Adrenal gland (tissue), 9 donors: ENCODE measurements at regions not wholly inside any gene's neighbourhood (a gene's known extent, or its start where the extent isn't known, plus 50 kb on each side); places are given as distances from the start of the nearest gene placed in this dataset.

Experiments
- DNase-seq, 7 donors: peaks; one replicate each; pipeline ENCODE4 v3.0.0-alpha.2; 2019 to 2020
- H3K27ac ChIP-seq, 5 donors: fragments of 200-600 bp; sonication (generic) in 4 of 5; 1 replicate in 3 of 5; 2 replicates in 2 of 5; pipeline versions ENCODE4 v1.5.1 to v1.8.0; 2016 to 2020; ENCODE audit warnings: mild to moderate bottlenecking in 1 of 5
- H3K27me3 ChIP-seq: fragments of 200-600 bp; 2 replicates; pipeline ENCODE4 v1.8.0; 2021
- H3K36me3 ChIP-seq, 2 donors: fragments of 200-600 bp; replicated peaks in 1 of 2; 1 replicate in 1 of 2; 2 replicates in 1 of 2; pipeline versions ENCODE4 v1.5.1 to v1.8.0; 2018 to 2022
- H3K4me1 ChIP-seq, 2 donors: fragments of 200-600 bp; replicated peaks in 1 of 2; 1 replicate in 1 of 2; 2 replicates in 1 of 2; pipeline versions ENCODE4 v1.5.1 to v1.8.0; 2018 to 2021
- H3K4me3 ChIP-seq, 4 donors: fragments of 200-600 bp; sonication (generic) in 3 of 4; one replicate each; pipeline ENCODE4 v1.5.1; 2016 to 2018
- H3K9me3 ChIP-seq, 3 donors: fragments of 200-600 bp; sonication (generic) in 1 of 3; replicated peaks in 1 of 3; 1 replicate in 2 of 3; 2 replicates in 1 of 3; pipeline versions ENCODE4 v1.5.1 to v1.8.0; 2016 to 2021
- CTCF ChIP-seq, 6 experiments: fragments of 450-650 bp in 4 of 6; fragments of 200-600 bp in 2 of 6; sonication (generic) in 1 of 6; IDR thresholded peaks; 1 replicate in 5 of 6; 2 replicates in 1 of 6; pipeline versions ENCODE4 v1.5.1 to v1.8.0; 2016 to 2021; ENCODE audit warnings: antibody characterized with exemption in 6 of 6, mild to moderate bottlenecking in 2 of 6, moderate library complexity in 1 of 6
- POLR2A ChIP-seq, 2 donors: fragments of 450-650 bp; IDR thresholded peaks; one replicate each; pipeline ENCODE4 v1.6.1; 2017; ENCODE audit warnings: antibody characterized with exemption in 2 of 2, mild to moderate bottlenecking in 2 of 2, moderate library complexity in 1 of 2
- WGBS, 4 donors: extraction: QIAGEN DNeasy Blood & Tissue Kit in 2 of 4; methylation state at CpG; one replicate each; pipeline versions ENCODE4 v1.1.5 to v1.1.7; 2013 to 2017; 5-methylcytosine and 5-hydroxymethylcytosine counted together
- intact Hi-C, 2 donors: fragments of 100-400 bp; cut with DNase I; formaldehyde crosslinking; loops; one replicate each; pipeline versions ENCODE4 v1.14.1 to v1.15.0; 2022 to 2023
- donor health status: healthy with polysubstance abuse.
- donor health status: Bipolar disorder and iron deficiency.
- donor health status: DM: yes; HTN: yes; CAD: no.
- donor health status: DM: no; HTN: no; CAD: no.
- donor health status: DM: no; HTN: no; CAD: no.

GRCh38 chr11:95563173-95563572 lies 226.4 kb downstream of the FAM76B start:
- H3K4me3 ChIP-seq, result no peak overlapping the region
- no peaks in the 10 kb centered on the region for H3K9me3 ChIP-seq
- TF ChIP-seq CTCF (IDR thresholded peaks at IDR 0.05), result no peak
- TF ChIP-seq POLR2A (IDR thresholded peaks at IDR 0.05), result no peak
- no peaks in the 10 kb centered on the region for H3K36me3 ChIP-seq
- 69 to 80% (median 71%) methylated on average over 2 of the region's 2 CpGs for WGBS, 4 donors
- no peaks in the 10 kb centered on the region for H3K4me1 ChIP-seq
- intact Hi-C loops, result no loop called here
- DNase-seq, result no peak
- no peak overlapping the region for H3K27ac ChIP-seq
- H3K27me3 ChIP-seq, result no peaks in the 10 kb centered on the region

GRCh38 chr11:95562196-95562921 lies 227.2 kb downstream of the FAM76B start:
- 90 to 93% (median 92%) methylated on average over 6 of the region's 6 CpGs for WGBS, 4 donors
- no peak for DNase-seq
- intact Hi-C loops, result no loop called here
- H3K9me3 ChIP-seq, result no peaks in the 10 kb centered on the region
- TF ChIP-seq POLR2A (IDR thresholded peaks at IDR 0.05), result no peak
- no peak for TF ChIP-seq CTCF (IDR thresholded peaks at IDR 0.05)
- H3K4me3 ChIP-seq, result no peak overlapping the region
- no peaks in the 10 kb centered on the region for H3K27me3 ChIP-seq
- no peaks in the 10 kb centered on the region for H3K36me3 ChIP-seq
- H3K27ac ChIP-seq, result no peak overlapping the region
- no peaks in the 10 kb centered on the region for H3K4me1 ChIP-seq

- intact Hi-C loops, result no loop called here
- DNase-seq, result no peak
- TF ChIP-seq CTCF (IDR thresholded peaks at IDR 0.05) (no peak), POLR2A (IDR thresholded peaks at IDR 0.05) (no peak)
Measured at GRCh38 chr11:95559899-95560298, 229.7 kb downstream of the FAM76B start.

GRCh38 chr11:95557376-95557775 lies 232.2 kb downstream of the FAM76B start:
- Histone ChIP-seq H3K4me1 (no peaks in the 10 kb centered on the region), H3K9me3 (no peaks in the 10 kb centered on the region), H3K4me3 (no peak overlapping the region), H3K27me3 (no peaks in the 10 kb centered on the region), H3K36me3 (no peaks in the 10 kb centered on the region), H3K27ac (no peak overlapping the region)
- 58 to 70% (median 60%) methylated on average over 1 of the region's 1 CpG for WGBS, 4 donors
- intact Hi-C loops, result no loop called here
- TF ChIP-seq CTCF (IDR thresholded peaks at IDR 0.05) (no peak), POLR2A (IDR thresholded peaks at IDR 0.05) (no peak)
- no peak for DNase-seq

More at GRCh38 chr11:95559899-95560298, 229.7 kb downstream of the FAM76B start:
- Histone ChIP-seq H3K27ac (no peak overlapping the region), H3K36me3 (no peaks in the 10 kb centered on the region), H3K4me1 (no peaks in the 10 kb centered on the region), H3K9me3 (no peaks in the 10 kb centered on the region), H3K4me3 (no peak overlapping the region), H3K27me3 (no peaks in the 10 kb centered on the region)
- WGBS, 4 donors, result 52 to 65% (median 55%) methylated on average over 4 of the region's 4 CpGs
